ENCODE measurements at regions not wholly inside any gene's neighbourhood (a gene's known extent, or its start where the extent isn't known, plus 50 kb on each side); places are given as distances from the start of the nearest gene placed in this dataset.
"Not testable (repeated sequence)": the region's sequence is repeated elsewhere in the genome, so short reads cannot be mapped to it uniquely, and the experiment has no call there.

DNA sequence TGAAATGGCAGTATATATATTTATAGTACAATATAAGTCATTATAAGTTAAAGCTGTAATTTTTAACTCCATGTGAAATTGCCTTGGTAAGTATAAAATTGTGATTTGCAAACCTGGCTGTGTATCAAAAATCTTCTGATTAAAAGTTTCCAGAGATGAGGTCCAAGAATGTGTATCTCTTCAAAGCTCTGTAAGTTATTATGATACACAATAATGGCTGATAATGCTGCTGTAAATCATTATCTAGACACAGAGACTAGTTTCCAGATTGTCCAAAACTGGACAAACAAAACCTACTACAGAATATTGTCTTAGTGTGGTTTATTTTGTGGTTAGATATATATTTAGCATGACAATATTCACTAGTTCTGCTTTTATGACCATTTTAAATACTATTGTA, 514.8 kb downstream of the SLC6A15 start:
- no peak for DNase-seq
- H3K4me3 ChIP-seq (ENCODE audit: low read length), result no peak overlapping the region
- no peak overlapping the region for H2BK120ac ChIP-seq (ENCODE audit: low read depth, low read length)
- H4K5ac ChIP-seq (ENCODE audit: low read length), result no peak overlapping the region
- no peak overlapping the region for H3K18ac ChIP-seq (ENCODE audit: low read length)
- H3K4me2 ChIP-seq (ENCODE audit: low read length), result no peak overlapping the region
- H4K8ac ChIP-seq (ENCODE audit: low read depth, low read length), result no peak overlapping the region
- no peak overlapping the region for H3K4ac ChIP-seq (ENCODE audit: low read depth, low read length)
- no peaks in the 10 kb centered on the region for H3K79me1 ChIP-seq (ENCODE audit: low read length)
- no peaks in the 10 kb centered on the region for H3K79me2 ChIP-seq (ENCODE audit: control insufficient read depth, insufficient read depth, low read length)
- no peak overlapping the region for H2AK5ac ChIP-seq (ENCODE audit: low read length)
- H3K27ac ChIP-seq (ENCODE audit: low read depth, low read length), result no peak overlapping the region
- H3K23ac ChIP-seq (ENCODE audit: low read length), result no peak overlapping the region
- no peaks in the 10 kb centered on the region for H3K36me3 ChIP-seq (ENCODE audit: control insufficient read depth, insufficient read depth, low read length)
- no peak overlapping the region for H3K9ac ChIP-seq (ENCODE audit: low read length)
- no peak overlapping the region for H2BK5ac ChIP-seq (ENCODE audit: low read length)
- H3K27me3 ChIP-seq (ENCODE audit: insufficient read depth, low read length, poor library complexity), result no peaks in the 10 kb centered on the region
- H2BK15ac ChIP-seq (replicated peaks; ENCODE audit: low read depth), result no peak overlapping the region
- H3K4me1 ChIP-seq (ENCODE audit: control insufficient read depth, low read depth, low read length), result no peaks in the 10 kb centered on the region
- no peak overlapping the region for H3K56ac ChIP-seq (ENCODE audit: low read length)

DNA sequence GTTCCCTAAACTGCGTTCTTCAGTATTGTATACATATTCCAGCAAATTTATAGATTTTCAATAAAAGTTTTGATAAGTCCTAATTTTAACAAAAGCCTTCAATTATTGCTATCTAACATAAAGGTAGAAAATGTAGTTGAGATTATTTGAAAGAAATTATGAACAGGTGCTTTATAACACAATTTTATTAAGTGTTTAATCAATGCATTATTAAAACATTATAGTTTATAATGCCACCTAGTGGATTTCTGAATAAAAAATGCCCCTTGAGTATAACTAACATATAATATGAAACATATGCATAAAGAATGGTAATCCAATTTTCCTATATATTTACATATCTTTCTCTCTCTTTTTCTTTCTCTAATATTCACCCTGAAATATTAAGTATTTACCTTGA, 515.3 kb downstream of the SLC6A15 start:
- no peaks in the 10 kb centered on the region for H3K4me1 ChIP-seq (ENCODE audit: control insufficient read depth, low read depth, low read length)
- no peak overlapping the region for H2BK15ac ChIP-seq (replicated peaks; ENCODE audit: low read depth)
- no peak overlapping the region for H3K18ac ChIP-seq (ENCODE audit: low read length)
- H3K79me1 ChIP-seq (ENCODE audit: low read length), result no peaks in the 10 kb centered on the region
- WGBS (ENCODE audit: extremely low coverage, insufficient coverage, low lambda C conversion rate), result no CpG with 5 or more reads among the region's 1 CpG
- no peak overlapping the region for H2BK120ac ChIP-seq (ENCODE audit: low read depth, low read length)
- no peak overlapping the region for H3K4me3 ChIP-seq (ENCODE audit: low read length)
- H3K4ac ChIP-seq (ENCODE audit: low read depth, low read length), result no peak overlapping the region
- no peak overlapping the region for H4K5ac ChIP-seq (ENCODE audit: low read length)
- H3K4me2 ChIP-seq (ENCODE audit: low read length), result no peak overlapping the region
- H3K56ac ChIP-seq (ENCODE audit: low read length), result no peak overlapping the region
- H3K9ac ChIP-seq (ENCODE audit: low read length), result no peak overlapping the region
- no peaks in the 10 kb centered on the region for H3K79me2 ChIP-seq (ENCODE audit: control insufficient read depth, insufficient read depth, low read length)
- H4K8ac ChIP-seq (ENCODE audit: low read depth, low read length), result no peak overlapping the region
- H2BK5ac ChIP-seq (ENCODE audit: low read length), result no peak overlapping the region
- no peaks in the 10 kb centered on the region for H3K36me3 ChIP-seq (ENCODE audit: control insufficient read depth, insufficient read depth, low read length)
- H3K27ac ChIP-seq (ENCODE audit: low read depth, low read length), result no peak overlapping the region
- H3K27me3 ChIP-seq (ENCODE audit: insufficient read depth, low read length, poor library complexity), result no peaks in the 10 kb centered on the region
- no peak overlapping the region for H3K23ac ChIP-seq (ENCODE audit: low read length)
- H2AK5ac ChIP-seq (ENCODE audit: low read length), result no peak overlapping the region
- DNase-seq, result no peak

DNA sequence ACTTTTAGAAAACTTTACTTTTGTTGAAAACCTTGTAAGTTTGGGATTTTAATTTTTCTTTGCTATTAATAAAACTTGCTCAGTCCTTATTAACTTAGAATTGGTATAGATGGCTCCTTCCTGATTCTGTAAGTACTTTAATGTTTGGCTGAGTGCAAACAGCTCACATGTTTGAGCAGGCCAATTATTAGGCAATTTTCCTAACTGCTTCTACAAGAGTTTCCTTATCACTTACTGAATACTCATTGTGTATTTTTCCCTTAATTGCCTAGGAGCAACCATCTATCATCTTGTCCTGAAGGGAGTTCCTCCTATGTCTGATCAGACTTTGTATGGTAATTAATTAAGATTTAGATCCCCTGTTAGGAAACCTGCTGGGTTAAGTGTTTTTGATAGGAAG, 521.4 kb downstream of the SLC6A15 start:
- H3K27me3 ChIP-seq (ENCODE audit: insufficient read depth, low read length, poor library complexity); H2BK120ac ChIP-seq (ENCODE audit: low read depth, low read length); H3K4ac ChIP-seq (ENCODE audit: low read depth, low read length); H2BK15ac ChIP-seq (replicated peaks; ENCODE audit: low read depth); H3K79me2 ChIP-seq (ENCODE audit: control insufficient read depth, insufficient read depth, low read length); H3K4me3 ChIP-seq (ENCODE audit: low read length); H3K36me3 ChIP-seq (ENCODE audit: control insufficient read depth, insufficient read depth, low read length); H3K27ac ChIP-seq (ENCODE audit: low read depth, low read length); DNase-seq; H3K9ac ChIP-seq (ENCODE audit: low read length); H3K4me2 ChIP-seq (ENCODE audit: low read length); H2BK5ac ChIP-seq (ENCODE audit: low read length); H3K79me1 ChIP-seq (ENCODE audit: low read length); H3K56ac ChIP-seq (ENCODE audit: low read length); H3K23ac ChIP-seq (ENCODE audit: low read length); H2AK5ac ChIP-seq (ENCODE audit: low read length); H4K8ac ChIP-seq (ENCODE audit: low read depth, low read length); H3K18ac ChIP-seq (ENCODE audit: low read length); H4K5ac ChIP-seq (ENCODE audit: low read length); H3K4me1 ChIP-seq (ENCODE audit: control insufficient read depth, low read depth, low read length): not testable (repeated sequence)

DNA sequence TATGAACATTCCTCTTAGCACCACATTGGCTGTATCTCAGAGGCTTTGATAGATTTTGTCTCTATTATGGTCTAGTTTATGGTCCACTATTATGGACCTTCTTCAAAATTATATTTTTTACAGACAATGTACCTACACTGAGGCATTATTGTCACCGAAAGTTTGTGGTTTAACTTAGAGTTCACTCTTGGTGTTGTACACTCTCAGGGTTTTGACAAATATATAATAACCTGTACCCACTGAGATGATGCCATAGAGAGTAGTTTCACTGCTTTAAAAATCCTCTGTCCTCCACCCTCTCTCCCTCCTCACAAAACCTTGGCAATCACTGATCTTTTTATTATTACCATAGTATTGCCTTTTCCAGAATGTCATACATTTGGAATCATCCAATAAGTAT, 528.2 kb downstream of the SLC6A15 start:
- Histone ChIP-seq H3K4ac (ENCODE audit: low read depth, low read length) (no peak overlapping the region), H3K27ac (ENCODE audit: low read depth, low read length) (no peak overlapping the region), H2BK120ac (ENCODE audit: low read depth, low read length) (no peak overlapping the region), H3K23ac (ENCODE audit: low read length) (no peak overlapping the region), H3K79me1 (ENCODE audit: low read length) (no peaks in the 10 kb centered on the region), H3K4me2 (ENCODE audit: low read length) (no peak overlapping the region), H3K56ac (ENCODE audit: low read length) (no peak overlapping the region), H3K18ac (ENCODE audit: low read length) (no peak overlapping the region), H2BK5ac (ENCODE audit: low read length) (no peak overlapping the region), H3K4me3 (ENCODE audit: low read length) (no peak overlapping the region), H2AK5ac (ENCODE audit: low read length) (no peak overlapping the region), H3K4me1 (ENCODE audit: control insufficient read depth, low read depth, low read length) (no peaks in the 10 kb centered on the region), H4K5ac (ENCODE audit: low read length) (no peak overlapping the region), H3K9ac (ENCODE audit: low read length) (no peak overlapping the region), H4K8ac (ENCODE audit: low read depth, low read length) (no peak overlapping the region), H2BK15ac (replicated peaks; ENCODE audit: low read depth) (no peak overlapping the region), H3K36me3 (ENCODE audit: control insufficient read depth, insufficient read depth, low read length) (no peaks in the 10 kb centered on the region), H3K27me3 (ENCODE audit: insufficient read depth, low read length, poor library complexity) (no peaks in the 10 kb centered on the region), H3K79me2 (ENCODE audit: control insufficient read depth, insufficient read depth, low read length) (no peaks in the 10 kb centered on the region)
- no peak for DNase-seq
- WGBS (ENCODE audit: extremely low coverage, insufficient coverage, low lambda C conversion rate), result no CpG with 5 or more reads among the region's 1 CpG

DNA sequence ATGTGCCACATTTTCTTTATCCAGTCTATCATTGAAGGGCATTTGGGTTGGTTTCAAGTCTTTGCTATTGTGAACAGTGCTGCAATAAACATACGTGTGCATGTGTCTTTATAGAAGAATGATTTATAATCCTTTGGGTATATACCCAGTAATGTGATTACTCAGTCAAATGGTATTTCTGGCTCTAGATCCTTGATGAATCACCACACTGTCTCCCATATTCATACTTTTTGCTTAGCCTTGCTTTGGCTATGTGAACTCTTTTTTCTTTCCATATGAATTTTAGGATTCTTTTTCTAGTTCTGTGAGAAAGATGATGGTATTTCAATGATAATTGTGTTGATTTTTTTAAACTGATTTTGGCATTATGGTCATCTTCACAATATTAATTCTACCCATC, 530.1 kb downstream of the SLC6A15 start:
- not testable (repeated sequence) for H3K27ac ChIP-seq (ENCODE audit: low read depth, low read length); H3K9ac ChIP-seq (ENCODE audit: low read length); H3K56ac ChIP-seq (ENCODE audit: low read length); H3K79me2 ChIP-seq (ENCODE audit: control insufficient read depth, insufficient read depth, low read length); H3K4me1 ChIP-seq (ENCODE audit: control insufficient read depth, low read depth, low read length); H4K5ac ChIP-seq (ENCODE audit: low read length); H2BK120ac ChIP-seq (ENCODE audit: low read depth, low read length); H2AK5ac ChIP-seq (ENCODE audit: low read length); H3K23ac ChIP-seq (ENCODE audit: low read length); H3K4me2 ChIP-seq (ENCODE audit: low read length); H2BK5ac ChIP-seq (ENCODE audit: low read length); H3K27me3 ChIP-seq (ENCODE audit: insufficient read depth, low read length, poor library complexity); H2BK15ac ChIP-seq (replicated peaks; ENCODE audit: low read depth); H3K18ac ChIP-seq (ENCODE audit: low read length); DNase-seq; H3K79me1 ChIP-seq (ENCODE audit: low read length); H3K4ac ChIP-seq (ENCODE audit: low read depth, low read length); H3K36me3 ChIP-seq (ENCODE audit: control insufficient read depth, insufficient read depth, low read length); H4K8ac ChIP-seq (ENCODE audit: low read depth, low read length); H3K4me3 ChIP-seq (ENCODE audit: low read length)
- WGBS (ENCODE audit: extremely low coverage, insufficient coverage, low lambda C conversion rate), result no CpG with 5 or more reads among the region's 1 CpG

DNA sequence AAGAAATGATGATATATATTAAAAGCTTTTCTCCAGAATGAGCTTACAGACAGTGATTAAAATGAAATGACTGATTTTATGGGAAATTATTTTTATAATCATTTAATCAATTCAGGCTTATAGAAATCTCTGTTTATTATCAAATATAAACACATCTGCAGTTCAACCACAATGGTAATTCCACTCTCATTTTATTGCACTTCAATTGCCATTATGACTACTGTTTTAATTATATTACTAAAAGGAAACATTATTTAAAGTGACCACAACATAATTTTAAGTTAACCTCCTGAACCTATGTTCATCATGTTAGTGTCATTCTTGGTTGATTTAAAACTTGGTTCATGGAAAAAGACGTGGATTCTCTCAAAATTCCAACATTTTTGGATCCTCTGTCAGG, 536.3 kb downstream of the SLC6A15 start:
- no peak overlapping the region for H3K4me3 ChIP-seq (ENCODE audit: low read length)
- H3K79me2 ChIP-seq (ENCODE audit: control insufficient read depth, insufficient read depth, low read length), result no peaks in the 10 kb centered on the region
- H2BK5ac ChIP-seq (ENCODE audit: low read length), result no peak overlapping the region
- no peaks in the 10 kb centered on the region for H3K4me1 ChIP-seq (ENCODE audit: control insufficient read depth, low read depth, low read length)
- DNase-seq, result no peak
- H3K27me3 ChIP-seq (ENCODE audit: insufficient read depth, low read length, poor library complexity), result no peaks in the 10 kb centered on the region
- H2BK15ac ChIP-seq (replicated peaks; ENCODE audit: low read depth), result no peak overlapping the region
- no peak overlapping the region for H3K27ac ChIP-seq (ENCODE audit: low read depth, low read length)
- H3K79me1 ChIP-seq (ENCODE audit: low read length), result no peaks in the 10 kb centered on the region
- H4K8ac ChIP-seq (ENCODE audit: low read depth, low read length), result no peak overlapping the region
- H4K5ac ChIP-seq (ENCODE audit: low read length), result no peak overlapping the region
- no CpG with 5 or more reads among the region's 1 CpG for WGBS (ENCODE audit: extremely low coverage, insufficient coverage, low lambda C conversion rate)
- no peak overlapping the region for H3K56ac ChIP-seq (ENCODE audit: low read length)
- no peak overlapping the region for H3K18ac ChIP-seq (ENCODE audit: low read length)
- H2BK120ac ChIP-seq (ENCODE audit: low read depth, low read length), result no peak overlapping the region
- H3K23ac ChIP-seq (ENCODE audit: low read length), result no peak overlapping the region
- H3K36me3 ChIP-seq (ENCODE audit: control insufficient read depth, insufficient read depth, low read length), result no peaks in the 10 kb centered on the region
- no peak overlapping the region for H3K4ac ChIP-seq (ENCODE audit: low read depth, low read length)
- no peak overlapping the region for H2AK5ac ChIP-seq (ENCODE audit: low read length)
- H3K4me2 ChIP-seq (ENCODE audit: low read length), result no peak overlapping the region
- no peak overlapping the region for H3K9ac ChIP-seq (ENCODE audit: low read length)
